ENCODE measurements at regions not wholly inside any gene's neighbourhood (a gene's known extent, or its start where the extent isn't known, plus 50 kb on each side); places are given as distances from the start of the nearest gene placed in this dataset.

GRCh38 chr11:15726893-15727519, 612.3 kb downstream of the INSC start:
- TF ChIP-seq, protein P1, sequence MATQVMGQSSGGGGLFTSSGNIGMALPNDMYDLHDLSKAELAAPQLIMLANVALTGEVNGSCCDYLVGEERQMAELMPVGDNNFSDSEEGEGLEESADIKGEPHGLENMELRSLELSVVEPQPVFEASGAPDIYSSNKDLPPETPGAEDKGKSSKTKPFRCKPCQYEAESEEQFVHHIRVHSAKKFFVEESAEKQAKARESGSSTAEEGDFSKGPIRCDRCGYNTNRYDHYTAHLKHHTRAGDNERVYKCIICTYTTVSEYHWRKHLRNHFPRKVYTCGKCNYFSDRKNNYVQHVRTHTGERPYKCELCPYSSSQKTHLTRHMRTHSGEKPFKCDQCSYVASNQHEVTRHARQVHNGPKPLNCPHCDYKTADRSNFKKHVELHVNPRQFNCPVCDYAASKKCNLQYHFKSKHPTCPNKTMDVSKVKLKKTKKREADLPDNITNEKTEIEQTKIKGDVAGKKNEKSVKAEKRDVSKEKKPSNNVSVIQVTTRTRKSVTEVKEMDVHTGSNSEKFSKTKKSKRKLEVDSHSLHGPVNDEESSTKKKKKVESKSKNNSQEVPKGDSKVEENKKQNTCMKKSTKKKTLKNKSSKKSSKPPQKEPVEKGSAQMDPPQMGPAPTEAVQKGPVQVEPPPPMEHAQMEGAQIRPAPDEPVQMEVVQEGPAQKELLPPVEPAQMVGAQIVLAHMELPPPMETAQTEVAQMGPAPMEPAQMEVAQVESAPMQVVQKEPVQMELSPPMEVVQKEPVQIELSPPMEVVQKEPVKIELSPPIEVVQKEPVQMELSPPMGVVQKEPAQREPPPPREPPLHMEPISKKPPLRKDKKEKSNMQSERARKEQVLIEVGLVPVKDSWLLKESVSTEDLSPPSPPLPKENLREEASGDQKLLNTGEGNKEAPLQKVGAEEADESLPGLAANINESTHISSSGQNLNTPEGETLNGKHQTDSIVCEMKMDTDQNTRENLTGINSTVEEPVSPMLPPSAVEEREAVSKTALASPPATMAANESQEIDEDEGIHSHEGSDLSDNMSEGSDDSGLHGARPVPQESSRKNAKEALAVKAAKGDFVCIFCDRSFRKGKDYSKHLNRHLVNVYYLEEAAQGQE (IDR thresholded peaks at IDR 0.05; ENCODE audit: insufficient read depth in 1 of 2, low read depth in 2 of 2, low read length in 2 of 2): no peak
- TF ChIP-seq FOXP2 (optimal IDR thresholded peaks at IDR 0.05; ENCODE audit: borderline replicate concordance, extremely low read depth, extremely low read length, insufficient read depth): no peak
- no peak for TF ChIP-seq POLR2AphosphoS5 (IDR thresholded peaks at IDR 0.05; ENCODE audit: low read depth, low read length)
- TF ChIP-seq SIN3A (IDR thresholded peaks at IDR 0.05; ENCODE audit: borderline replicate concordance, insufficient read depth, low read length): no peak
- no peak for TF ChIP-seq TAF1 (IDR thresholded peaks at IDR 0.05; ENCODE audit: borderline replicate concordance, insufficient read depth, low read length)

GRCh38 chr11:15727520-15727914, 612.8 kb downstream of the INSC start:
- TF ChIP-seq, protein P1 (IDR thresholded peaks at IDR 0.05; ENCODE audit: insufficient read depth in 1 of 2, low read depth in 2 of 2, low read length in 2 of 2): no peak
- no peak for TF ChIP-seq POLR2AphosphoS5 (IDR thresholded peaks at IDR 0.05; ENCODE audit: low read depth, low read length)
- TF ChIP-seq SIN3A (IDR thresholded peaks at IDR 0.05; ENCODE audit: borderline replicate concordance, insufficient read depth, low read length): no peak
- TF ChIP-seq TAF1 (IDR thresholded peaks at IDR 0.05; ENCODE audit: borderline replicate concordance, insufficient read depth, low read length): no peak
- TF ChIP-seq FOXP2 (optimal IDR thresholded peaks at IDR 0.05; ENCODE audit: borderline replicate concordance, extremely low read depth, extremely low read length, insufficient read depth): no peak

- TF ChIP-seq, protein P1 (IDR thresholded peaks at IDR 0.05; ENCODE audit: insufficient read depth in 1 of 2, low read depth in 2 of 2, low read length in 2 of 2): no peak
- TF ChIP-seq SIN3A (IDR thresholded peaks at IDR 0.05; ENCODE audit: borderline replicate concordance, insufficient read depth, low read length) (no peak), POLR2AphosphoS5 (IDR thresholded peaks at IDR 0.05; ENCODE audit: low read depth, low read length) (no peak), TAF1 (IDR thresholded peaks at IDR 0.05; ENCODE audit: borderline replicate concordance, insufficient read depth, low read length) (no peak), FOXP2 (optimal IDR thresholded peaks at IDR 0.05; ENCODE audit: borderline replicate concordance, extremely low read depth, extremely low read length, insufficient read depth) (no peak)
These were observed 613.5 kb downstream of the INSC start for GRCh38 chr11:15728207-15728606.

DNA sequence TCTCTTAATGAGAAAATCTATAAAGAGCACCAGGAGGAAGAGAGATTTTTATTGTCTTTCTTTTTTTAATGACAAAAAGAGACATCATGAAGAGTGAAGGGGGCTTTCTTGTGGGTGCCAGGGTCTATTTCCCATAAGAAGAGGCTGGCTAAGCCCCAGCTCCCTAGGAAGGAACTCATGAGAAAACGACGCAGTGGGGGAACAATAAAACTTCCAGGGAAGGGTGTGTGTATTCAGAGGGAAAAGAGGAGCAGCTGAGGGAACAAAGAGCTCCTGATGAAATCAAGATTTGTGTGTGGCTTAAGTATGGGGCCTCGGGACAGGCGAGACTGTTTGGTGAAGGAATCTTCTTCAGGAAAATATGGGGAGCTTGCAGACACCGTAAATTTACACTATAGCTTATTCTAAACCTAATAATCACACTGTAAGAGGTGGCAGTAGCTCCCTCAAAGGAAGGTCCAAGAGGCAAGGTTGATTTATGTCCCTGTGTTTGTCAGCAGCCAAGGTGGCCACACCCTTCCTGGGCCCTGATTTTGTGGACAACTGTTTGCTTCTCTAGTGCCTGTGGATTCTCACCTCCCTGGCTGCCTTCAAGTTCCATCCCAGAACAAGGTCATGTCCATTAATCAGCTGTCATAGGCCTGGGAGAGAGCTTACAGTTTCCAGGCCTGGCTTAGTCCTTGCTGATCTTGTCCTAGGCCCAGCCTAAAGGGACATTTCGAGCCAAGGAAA, 615.7 kb downstream of the INSC start:
- TF ChIP-seq TAF1 (IDR thresholded peaks at IDR 0.05; ENCODE audit: borderline replicate concordance, insufficient read depth, low read length): no peak
- TF ChIP-seq FOXP2 (optimal IDR thresholded peaks at IDR 0.05; ENCODE audit: borderline replicate concordance, extremely low read depth, extremely low read length, insufficient read depth): no peak
- TF ChIP-seq POLR2AphosphoS5 (IDR thresholded peaks at IDR 0.05; ENCODE audit: low read depth, low read length): no peak
- TF ChIP-seq, protein P1 (IDR thresholded peaks at IDR 0.05; ENCODE audit: insufficient read depth in 1 of 2, low read depth in 2 of 2, low read length in 2 of 2): no peak
- TF ChIP-seq SIN3A (IDR thresholded peaks at IDR 0.05; ENCODE audit: borderline replicate concordance, insufficient read depth, low read length): no peak
